Upper lobe of left lung (tissue), 6 donors: ENCODE measurements at regions not wholly inside any gene's neighbourhood (a gene's known extent, or its start where the extent isn't known, plus 50 kb on each side); places are given as distances from the start of the nearest gene placed in this dataset.
A peak's percentile ranks its signal among the peaks of the same experiment; 100 is the strongest.

Experiments used
- ATAC-seq, 2 donors: fragments of 200-7000 bp; cut with Tn5 transposase; one replicate each; pipeline ENCODE4 v1.9.1; 2022; ENCODE audit warnings: mild to moderate bottlenecking in 2 of 2, moderate library complexity in 2 of 2; ENCODE audit not compliant: low FRiP score in 2 of 2
- DNase-seq, 2 donors: peaks; one replicate each; pipeline ENCODE4 v3.0.0-alpha.2; 2019 to 2020
- H3K27ac ChIP-seq, 4 donors: fragments of 200-600 bp; sonication (generic); one replicate each; pipeline ENCODE4 v1.5.1; 2016 to 2019
- H3K27me3 ChIP-seq, 4 donors: fragments of 200-600 bp; sonication (generic); one replicate each; pipeline ENCODE4 v1.5.1; 2017 to 2019
- H3K36me3 ChIP-seq, 4 donors: fragments of 200-600 bp; sonication (generic); one replicate each; pipeline ENCODE4 v1.5.1; 2016 to 2019
- H3K4me1 ChIP-seq, 4 donors: fragments of 200-600 bp; sonication (generic); one replicate each; pipeline ENCODE4 v1.5.1; 2018 to 2019
- H3K4me3 ChIP-seq, 4 donors: fragments of 200-600 bp; sonication (generic); one replicate each; pipeline ENCODE4 v1.5.1; 2017 to 2019; ENCODE audit warnings: mild to moderate bottlenecking in 2 of 4, moderate library complexity in 1 of 4
- H3K9me3 ChIP-seq, 4 donors: fragments of 200-600 bp; sonication (generic); one replicate each; pipeline ENCODE4 v1.5.1; 2018 to 2019
- CTCF ChIP-seq, 6 experiments: fragments of 450-650 bp in 4 of 6; fragments of 200-600 bp in 2 of 6; sonication (generic) in 2 of 6; IDR thresholded peaks; one replicate each; pipeline ENCODE4 v1.5.1; 2016 to 2019; ENCODE audit warnings: antibody characterized with exemption in 6 of 6
- EP300 ChIP-seq, 4 donors: sonication (generic); formaldehyde crosslinking; IDR thresholded peaks; one replicate each; pipeline ENCODE4 v1.5.1; 2017; ENCODE audit warnings: antibody characterized with exemption in 4 of 4, control low read depth in 2 of 4
- POLR2A ChIP-seq, 4 donors: fragments of 450-650 bp; IDR thresholded peaks; one replicate each; pipeline ENCODE4 v1.5.1; 2016 to 2017; ENCODE audit warnings: antibody characterized with exemption in 4 of 4, mild to moderate bottlenecking in 2 of 4
- POLR2AphosphoS5 ChIP-seq, 2 donors: sonication (generic); formaldehyde crosslinking; IDR thresholded peaks; one replicate each; pipeline ENCODE4 v1.5.1; 2017; ENCODE audit warnings: antibody characterized with exemption in 2 of 2
- WGBS, 2 donors: methylation state at CpG; one replicate each; pipeline ENCODE4 v1.1.5; 2017 to 2018; 5-methylcytosine and 5-hydroxymethylcytosine counted together
- donor health status: DM: no; HTN: no; CAD: no; lungs with moderate emphysema.
- donor health status: DM: no; HTN: yes; CAD: no; lungs with severe emphysema.

GRCh38 chr4:187357045-187357643 lies 633.5 kb upstream of the FAT1 start:
- no peaks in the 10 kb centered on the region for H3K9me3 ChIP-seq
- no peaks in the 10 kb centered on the region for H3K27me3 ChIP-seq
- TF ChIP-seq POLR2AphosphoS5 (IDR thresholded peaks at IDR 0.05) (no peak), POLR2A (IDR thresholded peaks at IDR 0.05) (no peak), CTCF (IDR thresholded peaks at IDR 0.05) (no peak), EP300 (IDR thresholded peaks at IDR 0.05) (no peak)
- DNase-seq (no peak), ATAC-seq (no peak)
- no peak overlapping the region for H3K4me3 ChIP-seq
- no peaks in the 10 kb centered on the region for H3K4me1 ChIP-seq
- WGBS, 2 donors = 85 to 90% methylated on average over 1 of the region's 1 CpG
- no peak overlapping the region for H3K27ac ChIP-seq
- no peaks in the 10 kb centered on the region for H3K36me3 ChIP-seq

GRCh38 chr4:187357821-187358220 lies 634.2 kb upstream of the FAT1 start:
- Histone ChIP-seq H3K36me3 (no peaks in the 10 kb centered on the region), H3K4me3 (no peak overlapping the region), H3K27ac (no peak overlapping the region), H3K9me3 (no peaks in the 10 kb centered on the region), H3K27me3 (no peaks in the 10 kb centered on the region), H3K4me1 (no peaks in the 10 kb centered on the region)
- no peak for ATAC-seq
- 71 to 72% methylated on average over 4 of the region's 4 CpGs for WGBS, 2 donors
- DNase-seq = no peak
- no peak for TF ChIP-seq CTCF (IDR thresholded peaks at IDR 0.05)
- no peak for TF ChIP-seq EP300 (IDR thresholded peaks at IDR 0.05)
- TF ChIP-seq POLR2AphosphoS5 (IDR thresholded peaks at IDR 0.05) = no peak
- TF ChIP-seq POLR2A (IDR thresholded peaks at IDR 0.05) = no peak

GRCh38 chr4:187362937-187363857 lies 632.4 kb upstream of the ZFP42 start:
- Histone ChIP-seq H3K27ac (no peak overlapping the region), H3K9me3 (no peaks in the 10 kb centered on the region), H3K4me3 (no peak overlapping the region), H3K4me1 (peaks cover 0 to 4% (median 0%) of the 10 kb centered on the region in 4 donors), H3K27me3 (no peaks in the 10 kb centered on the region), H3K36me3 (no peaks in the 10 kb centered on the region)
- DNase-seq (peak in 1 of 2 donors; percentile 75), ATAC-seq (peak in 1 of 2 donors; percentile 71)
- TF ChIP-seq EP300 (IDR thresholded peaks at IDR 0.05) (no peak), POLR2A (IDR thresholded peaks at IDR 0.05) (no peak), POLR2AphosphoS5 (IDR thresholded peaks at IDR 0.05) (no peak), CTCF (IDR thresholded peaks at IDR 0.05) (no peak)
- 88 to 91% methylated on average over 30 to 31 of the region's 31 CpGs for WGBS, 2 donors

GRCh38 chr4:187364401-187364800 lies 631.2 kb upstream of the ZFP42 start:
- Histone ChIP-seq H3K4me3 (no peak overlapping the region), H3K9me3 (no peaks in the 10 kb centered on the region), H3K27me3 (no peaks in the 10 kb centered on the region), H3K36me3 (no peaks in the 10 kb centered on the region), H3K4me1 (peaks cover 0 to 4% (median 0%) of the 10 kb centered on the region in 4 donors), H3K27ac (no peak overlapping the region)
- TF ChIP-seq EP300 (IDR thresholded peaks at IDR 0.05) (no peak), POLR2AphosphoS5 (IDR thresholded peaks at IDR 0.05) (no peak), CTCF (IDR thresholded peaks at IDR 0.05) (no peak), POLR2A (IDR thresholded peaks at IDR 0.05) (no peak)
- ATAC-seq (no peak), DNase-seq (no peak)
- WGBS, 2 donors = 82 to 90% methylated on average over 7 of the region's 7 CpGs
